GM18517 (cell line): ENCODE measurements at regions not wholly inside any gene's neighbourhood (a gene's known extent, or its start where the extent isn't known, plus 50 kb on each side); places are given as distances from the start of the nearest gene placed in this dataset.
A peak's percentile ranks its signal among the peaks of the same experiment; 100 is the strongest.
"Not testable (repeated sequence)": the region's sequence is repeated elsewhere in the genome, so short reads cannot be mapped to it uniquely, and the experiment has no call there.

ENCODE experiments used
- ATAC-seq: cut with Tn5 transposase; IDR thresholded peaks from one replicate; pipeline ENCODE4 v1.9.1; 2021; ENCODE audit warnings: mild to moderate bottlenecking, moderate library complexity; ENCODE audit not compliant: unreplicated experiment

- ATAC-seq, result not testable (repeated sequence)
Measured at GRCh38 chr12:9450127-9450567, 157.6 kb downstream of the KLRB1 start.

GRCh38 chr12:9449657-9450126 is 158.0 kb downstream of the KLRB1 start:
- ATAC-seq, result not testable (repeated sequence)

GRCh38 chr12:9449181-9449580 is 158.5 kb downstream of the KLRB1 start:
- ATAC-seq, result no peak

- ATAC-seq, result not testable (repeated sequence)
Measured at GRCh38 chr12:9448648-9449047, 159.1 kb downstream of the KLRB1 start.

- ATAC-seq, result peak; percentile 56
Measured at GRCh38 chr12:9447791-9448614, 159.7 kb downstream of the KLRB1 start.

- peak; percentile 29 for ATAC-seq
Measured at GRCh38 chr12:9446883-9447761, 160.6 kb downstream of the KLRB1 start.

GRCh38 chr12:9440428-9440827 is 167.3 kb downstream of the KLRB1 start:
- ATAC-seq, result not testable (repeated sequence)

- not testable (repeated sequence) for ATAC-seq
Measured at GRCh38 chr12:9435682-9436081, 172.0 kb downstream of the KLRB1 start.

GRCh38 chr12:9430385-9430784 is 177.3 kb downstream of the KLRB1 start:
- not testable (repeated sequence) for ATAC-seq

GRCh38 chr12:9428856-9429255 is 178.9 kb downstream of the KLRB1 start:
- not testable (repeated sequence) for ATAC-seq

GRCh38 chr12:9425429-9425828 is 182.3 kb downstream of the KLRB1 start:
- ATAC-seq, result not testable (repeated sequence)

GRCh38 chr12:9424175-9424740 is 183.5 kb downstream of the KLRB1 start:
- not testable (repeated sequence) for ATAC-seq

GRCh38 chr12:9422689-9423088 is 185.0 kb downstream of the KLRB1 start:
- not testable (repeated sequence) for ATAC-seq

- not testable (repeated sequence) for ATAC-seq
Measured at GRCh38 chr12:9421520-9422086, 186.1 kb downstream of the KLRB1 start.

GRCh38 chr12:9420817-9421519 is 186.7 kb downstream of the KLRB1 start:
- not testable (repeated sequence) for ATAC-seq

- not testable (repeated sequence) for ATAC-seq
Measured at GRCh38 chr12:9418669-9419041, 189.1 kb downstream of the KLRB1 start.

- ATAC-seq, result not testable (repeated sequence)
Measured at GRCh38 chr12:9417947-9418668, 189.6 kb downstream of the KLRB1 start.

- ATAC-seq, result not testable (repeated sequence)
Measured at GRCh38 chr12:9417341-9417740, 190.4 kb downstream of the KLRB1 start.

- not testable (repeated sequence) for ATAC-seq
Measured at GRCh38 chr12:9416346-9416745, 191.4 kb downstream of the KLRB1 start.
